HG02870 (cell line): ENCODE measurements at regions not wholly inside any gene's neighbourhood (a gene's known extent, or its start where the extent isn't known, plus 50 kb on each side); places are given as distances from the start of the nearest gene placed in this dataset.

Experiments
- ATAC-seq: cut with Tn5 transposase; IDR thresholded peaks from one replicate; pipeline ENCODE4 v1.9.1; 2021; ENCODE audit warnings: mild to moderate bottlenecking, moderate library complexity; ENCODE audit not compliant: unreplicated experiment

DNA sequence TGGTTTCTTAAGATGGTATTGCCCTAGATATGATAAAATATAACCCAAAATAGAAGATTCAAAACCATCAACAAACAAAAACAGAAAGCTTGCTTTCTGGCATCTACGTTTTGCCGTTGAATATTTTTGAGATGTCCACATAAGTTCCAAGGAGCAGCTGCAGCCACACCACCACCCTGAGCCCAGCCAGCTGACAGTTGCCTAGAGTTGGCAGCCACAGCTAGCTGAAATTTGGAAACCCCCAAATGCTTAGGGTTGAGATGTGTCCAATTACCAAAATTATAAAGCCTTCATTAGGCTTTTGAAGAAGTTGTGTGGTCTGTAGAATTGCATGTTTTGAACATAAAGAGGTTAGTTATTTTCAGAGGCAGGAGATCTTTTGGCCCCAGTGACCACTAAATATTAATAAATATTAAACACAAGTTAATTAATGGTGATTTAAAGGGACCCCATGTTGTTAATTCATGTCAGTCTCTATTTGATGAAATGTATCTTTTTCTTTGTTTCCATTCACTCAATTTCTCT, 118.1 kb upstream of the DTNA start:
- no peak for ATAC-seq

DNA sequence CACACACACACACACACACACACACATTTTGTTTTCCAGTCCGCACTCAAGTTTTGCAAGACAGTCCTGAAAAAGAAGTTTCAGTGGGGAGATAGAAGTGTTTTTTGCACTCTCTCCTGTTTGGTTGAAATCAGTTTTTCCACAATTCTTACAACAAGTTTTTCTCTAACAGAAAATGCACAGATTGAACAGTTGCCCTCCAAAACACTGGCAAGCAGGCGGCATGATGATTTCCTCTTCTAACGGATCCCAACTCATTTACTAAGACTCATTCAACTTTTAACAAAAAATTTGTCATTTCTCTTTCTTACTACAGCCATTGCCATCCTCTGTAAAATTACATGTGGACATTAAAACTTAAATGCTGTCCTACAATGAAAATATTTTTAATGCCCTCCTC, 117.6 kb upstream of the DTNA start:
- ATAC-seq = no peak

DNA sequence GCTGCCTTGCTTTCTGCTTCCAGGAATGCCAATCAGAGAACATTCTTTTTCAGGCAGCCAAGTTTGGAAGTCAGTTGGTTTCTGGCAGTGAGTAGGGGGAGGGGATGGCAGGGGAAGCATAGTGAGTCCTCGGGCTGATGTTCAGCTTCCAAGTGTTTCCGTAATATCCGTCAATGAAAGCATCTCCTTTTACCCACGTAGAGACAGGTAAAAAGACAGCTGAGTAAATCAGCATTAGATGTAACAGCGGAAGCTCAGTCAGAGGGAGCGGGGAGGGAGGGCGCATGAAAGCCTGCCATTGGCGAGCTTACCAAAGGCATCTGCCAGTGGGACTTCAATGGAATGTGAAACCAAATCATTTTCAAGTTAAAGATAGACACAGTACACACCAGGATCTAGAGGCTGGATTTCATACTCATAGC, 117.1 kb upstream of the DTNA start:
- no peak for ATAC-seq

DNA sequence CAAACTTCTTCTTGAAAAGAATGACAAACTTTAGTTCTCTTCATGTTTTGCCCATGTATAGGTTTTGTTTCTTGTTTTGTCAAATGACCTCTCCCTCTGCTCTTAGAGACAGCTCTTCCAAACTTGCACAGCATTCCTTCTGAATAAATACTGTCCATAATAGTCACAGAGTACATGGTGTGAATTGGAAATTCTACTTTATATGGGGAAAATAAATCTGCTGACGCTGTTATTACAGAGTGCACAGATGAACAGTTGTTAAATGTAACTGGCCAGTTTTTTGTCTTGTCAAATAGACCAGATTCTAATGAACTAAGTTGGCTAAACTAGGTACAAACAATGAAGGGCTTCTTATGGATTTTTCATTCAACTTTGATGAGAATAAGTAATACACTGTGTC, 115.8 kb upstream of the DTNA start:
- ATAC-seq = no peak

DNA sequence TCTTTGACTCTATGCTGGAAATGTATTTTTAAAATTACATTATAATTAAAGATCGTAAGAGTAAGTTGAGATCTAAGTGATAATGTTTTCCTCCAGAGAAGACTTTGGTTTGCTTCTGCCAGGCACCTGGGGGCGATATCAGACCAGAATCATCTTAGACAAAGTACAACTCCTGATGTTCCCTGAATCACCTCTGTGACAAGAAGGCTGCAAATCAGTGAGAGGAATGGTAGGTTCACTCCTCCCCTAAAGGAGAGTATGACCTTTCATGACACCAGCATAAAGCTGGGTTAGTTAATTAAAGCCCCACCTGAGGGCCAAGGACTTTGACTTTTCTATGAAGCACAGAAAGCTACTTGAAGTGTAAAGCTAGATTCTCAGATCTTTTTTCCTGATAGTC, 114.4 kb upstream of the DTNA start:
- ATAC-seq = no peak

DNA sequence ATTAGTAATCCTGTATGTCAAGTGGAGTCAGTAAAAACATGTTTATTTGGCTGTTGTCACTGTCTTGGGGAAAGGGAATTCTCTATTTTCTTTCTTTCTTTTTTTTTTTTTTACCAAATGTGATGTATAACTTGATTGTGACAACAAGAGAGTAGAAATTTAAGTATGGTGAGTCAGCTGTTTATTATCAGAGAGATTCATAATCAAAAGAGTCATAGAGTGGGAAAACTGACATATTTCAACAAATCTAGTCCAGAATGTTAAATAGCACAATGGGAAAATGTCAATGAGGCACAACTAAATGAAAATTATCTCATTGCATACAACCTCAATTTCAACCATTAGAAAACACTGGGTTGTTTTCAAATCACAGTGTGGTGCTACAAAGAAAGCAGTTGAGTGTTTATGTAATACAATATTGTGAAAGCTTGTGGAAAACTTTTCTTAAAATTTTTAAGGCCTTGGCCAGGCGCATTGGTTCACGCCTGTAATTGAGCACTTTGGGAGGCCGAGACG, 111.9 kb upstream of the DTNA start:
- ATAC-seq = no peak

DNA sequence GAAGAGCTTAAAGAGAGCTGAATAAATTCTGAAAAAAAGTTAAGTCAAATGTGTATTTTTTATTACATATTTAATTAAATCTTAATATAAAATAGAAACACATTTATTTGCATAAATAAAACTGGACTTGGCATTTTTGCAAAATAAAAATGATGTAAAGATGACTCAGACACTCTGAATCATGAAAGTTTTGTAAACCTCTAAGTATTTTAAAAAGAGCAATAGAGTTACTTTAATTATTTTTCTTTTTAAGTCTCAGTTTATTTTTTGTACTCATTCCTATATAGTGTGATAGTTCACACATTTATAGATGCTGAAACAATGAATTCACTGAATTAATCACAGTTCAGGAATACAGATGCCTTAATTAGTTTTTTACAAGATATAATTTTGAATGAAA, 109.9 kb upstream of the DTNA start:
- ATAC-seq = no peak

DNA sequence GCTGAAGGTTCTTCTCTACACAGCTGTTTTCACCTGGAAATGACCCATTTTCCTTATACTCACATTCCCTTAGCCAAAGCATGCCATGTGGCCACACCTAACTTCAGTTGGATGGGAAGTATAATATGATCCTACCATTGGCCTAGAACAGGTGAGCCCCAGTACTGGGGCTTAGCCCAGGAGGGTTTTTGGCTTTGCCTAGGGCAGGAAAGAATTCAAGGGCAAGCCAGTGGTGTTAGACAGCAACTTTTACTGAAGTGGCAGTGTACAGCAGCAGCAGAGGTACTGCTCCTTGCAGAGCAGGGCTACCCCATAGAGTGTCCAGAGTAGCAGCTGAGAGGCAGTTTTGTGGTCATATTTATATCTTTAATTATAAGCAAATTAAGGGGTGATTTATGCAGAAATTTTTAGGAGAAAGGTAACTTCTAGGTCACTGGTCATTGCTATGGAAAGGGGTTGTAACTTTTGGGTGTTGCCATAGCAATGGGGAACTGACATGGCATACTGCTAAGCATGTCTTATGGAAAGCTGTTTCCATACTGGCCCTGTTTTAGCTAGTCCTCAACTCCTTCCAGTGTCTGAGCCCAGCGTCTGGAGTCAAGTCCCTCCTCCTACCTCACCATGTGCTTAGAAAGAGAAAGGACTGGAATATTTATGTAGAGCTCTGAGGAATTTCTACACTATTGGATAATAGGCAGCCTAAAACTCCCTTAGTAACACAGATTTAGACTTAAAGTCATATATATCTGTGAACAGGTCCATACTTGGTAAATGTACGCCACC, 109.0 kb upstream of the DTNA start:
- ATAC-seq = no peak

DNA sequence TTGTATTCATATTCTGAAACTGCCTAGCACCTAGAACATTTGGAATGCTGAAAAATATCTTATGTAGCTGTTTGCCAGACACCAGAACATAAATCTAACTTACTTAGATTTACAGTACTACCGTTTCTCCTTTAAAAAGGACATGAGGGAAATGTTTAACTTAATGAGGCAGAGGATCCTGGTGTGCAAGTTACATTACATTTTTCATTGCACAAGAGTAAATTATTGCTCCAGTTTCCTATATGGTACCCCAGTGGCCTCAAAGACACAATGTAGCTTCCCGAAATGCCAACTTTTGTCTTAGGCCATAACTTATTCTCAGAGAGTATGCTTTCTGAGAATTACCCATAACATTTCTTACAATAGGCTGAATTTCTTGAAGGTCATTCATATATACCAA, 105.5 kb upstream of the DTNA start:
- no peak for ATAC-seq

DNA sequence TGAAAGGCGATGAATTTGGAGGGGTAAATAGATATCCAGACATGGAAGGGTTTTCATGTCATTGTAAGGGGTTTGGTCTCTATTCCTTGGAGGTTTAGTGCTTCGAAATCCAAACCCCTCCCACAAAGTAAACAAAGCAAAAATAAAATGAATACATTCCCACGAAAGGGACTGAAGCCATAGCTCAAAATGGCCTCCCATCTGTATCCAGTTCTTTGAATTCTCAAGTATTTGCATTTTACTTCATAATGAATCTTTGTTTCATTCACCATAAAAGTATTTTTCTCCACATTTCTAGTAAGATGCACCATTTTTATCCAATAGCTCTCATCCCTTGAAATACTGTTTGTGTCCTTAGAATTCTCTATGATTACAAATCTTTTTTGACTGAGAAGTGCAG, 103.2 kb upstream of the DTNA start:
- ATAC-seq = no peak

DNA sequence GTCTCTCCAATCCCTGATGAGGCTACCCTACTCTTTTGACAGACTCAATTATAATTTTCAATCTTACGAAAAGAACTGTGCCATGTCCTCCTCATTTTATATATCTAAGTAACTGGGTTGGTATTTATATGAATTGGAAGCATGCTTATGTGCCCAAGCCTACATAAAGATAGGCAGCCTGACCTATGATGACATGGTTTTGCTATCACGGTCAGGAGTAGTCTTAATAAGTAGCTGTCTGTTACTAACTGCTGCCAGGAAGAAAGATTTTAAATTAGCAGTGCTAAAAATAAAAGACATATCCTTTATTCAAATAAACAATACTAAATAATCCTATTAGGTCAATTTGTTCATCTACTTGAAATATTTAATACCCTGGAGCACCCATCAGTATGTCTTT, 102.0 kb upstream of the DTNA start:
- ATAC-seq = no peak

DNA sequence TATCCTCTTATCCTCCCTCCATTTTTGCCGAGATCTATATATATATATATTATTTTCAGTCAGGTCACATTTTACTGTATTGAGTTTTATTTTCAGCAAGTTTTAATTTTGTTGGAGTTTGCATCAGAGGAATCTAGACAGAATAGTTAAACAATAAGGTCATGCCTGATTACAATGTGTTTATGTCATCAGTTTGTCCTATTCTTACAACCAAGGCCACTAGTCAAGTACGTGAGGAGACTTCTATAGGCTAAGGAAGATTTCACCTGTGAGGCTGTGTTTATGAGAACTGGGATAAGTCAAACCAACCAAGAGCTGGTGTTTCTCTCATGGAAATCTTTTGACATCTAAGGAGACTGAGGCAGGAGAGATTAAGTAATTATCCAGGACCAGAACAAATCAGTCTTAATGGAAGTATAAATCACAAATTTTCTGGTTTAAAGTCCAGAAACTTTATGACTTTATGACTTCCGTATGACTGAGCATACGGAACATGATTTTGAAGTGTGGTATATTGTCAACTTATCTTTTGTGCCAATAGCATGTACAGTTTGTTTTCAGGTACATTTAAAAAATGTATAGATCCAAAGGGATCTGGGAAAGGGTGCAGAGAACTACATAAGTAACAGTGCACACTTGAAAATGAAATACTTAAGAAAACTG, 100.0 kb upstream of the DTNA start:
- no peak for ATAC-seq

DNA sequence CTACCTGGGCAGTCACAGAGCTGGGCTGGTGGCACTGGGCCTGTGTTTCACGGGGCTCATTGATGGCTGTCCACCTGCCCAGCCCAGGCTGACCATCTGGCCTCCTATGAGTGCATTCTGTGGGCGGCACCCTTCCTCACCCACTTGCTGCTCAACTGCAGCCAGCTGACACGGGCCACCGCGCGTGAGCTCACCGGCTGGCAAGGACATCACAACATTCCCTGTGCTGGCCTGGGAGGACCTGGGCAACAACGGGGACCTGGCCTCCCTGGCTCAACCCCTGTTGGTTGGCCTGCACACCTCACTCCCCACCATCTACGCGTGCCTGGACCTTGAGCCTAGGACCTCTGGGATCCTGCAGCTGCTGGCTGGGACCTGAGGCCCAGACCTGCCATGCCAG, 98.2 kb upstream of the DTNA start:
- no peak for ATAC-seq

DNA sequence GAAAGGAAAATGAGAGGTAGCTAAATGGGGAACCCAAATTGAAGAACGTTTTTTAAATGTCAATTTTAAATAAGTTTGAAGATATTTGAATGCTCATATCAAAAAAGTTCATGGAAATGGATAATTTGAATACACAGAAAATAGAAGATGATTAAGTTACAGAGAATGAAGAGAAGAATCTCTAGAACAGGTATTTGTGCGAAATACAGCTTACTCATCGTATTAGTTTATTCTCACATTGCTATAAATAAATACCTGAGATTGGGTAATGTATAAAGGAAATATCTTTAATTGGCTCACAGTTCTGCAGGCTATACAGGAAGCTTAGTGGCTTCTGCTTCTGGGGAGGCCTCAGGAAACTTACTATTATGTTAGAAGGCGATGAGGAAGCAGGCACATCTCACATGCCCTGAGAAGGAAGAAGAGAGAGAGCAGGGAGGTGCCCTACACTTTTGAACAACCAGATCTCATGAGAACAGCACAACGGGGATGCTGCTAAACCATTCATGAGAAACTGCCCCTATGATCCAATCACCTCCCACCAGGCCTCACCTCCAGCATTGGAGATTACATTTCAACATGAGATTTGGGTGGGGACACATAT, 89.7 kb upstream of the DTNA start:
- no peak for ATAC-seq

DNA sequence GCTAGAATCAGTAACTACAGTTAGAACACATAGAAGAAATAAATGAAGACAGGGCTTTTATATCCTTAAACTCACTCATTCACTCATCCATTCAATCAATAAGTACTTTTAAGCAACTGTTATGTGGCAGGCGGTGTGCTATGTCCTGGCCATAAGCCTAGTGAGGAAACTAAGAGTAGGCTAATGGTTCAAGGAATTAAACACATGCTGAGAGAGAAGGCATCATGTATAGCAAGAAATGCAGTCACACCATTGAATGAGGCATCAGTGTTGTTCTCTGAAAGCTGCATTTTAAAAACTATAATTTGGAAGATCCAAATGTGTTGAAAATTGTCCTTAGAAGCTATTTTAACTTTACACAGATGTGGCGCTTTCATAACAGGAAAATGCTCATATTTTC, 86.5 kb upstream of the DTNA start:
- no peak for ATAC-seq

DNA sequence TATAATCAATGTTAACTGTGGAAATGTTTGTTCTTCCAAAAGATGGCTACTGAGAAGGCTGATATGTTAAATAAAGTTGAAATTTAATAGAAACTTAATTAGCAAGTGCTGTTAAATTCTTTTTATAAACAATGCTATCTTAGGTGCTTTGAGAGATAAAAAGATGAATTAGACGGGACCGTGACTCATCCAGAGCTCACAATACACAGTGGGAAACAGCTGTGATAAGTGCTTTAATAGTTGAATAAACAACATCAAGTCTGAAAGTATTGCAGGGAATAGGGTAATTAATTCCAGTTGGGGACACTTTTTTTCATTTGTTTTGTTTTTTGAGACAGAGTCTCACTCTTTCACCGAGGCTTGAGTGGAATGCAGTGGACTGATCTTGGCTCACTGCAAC, 85.5 kb upstream of the DTNA start:
- ATAC-seq = no peak

DNA sequence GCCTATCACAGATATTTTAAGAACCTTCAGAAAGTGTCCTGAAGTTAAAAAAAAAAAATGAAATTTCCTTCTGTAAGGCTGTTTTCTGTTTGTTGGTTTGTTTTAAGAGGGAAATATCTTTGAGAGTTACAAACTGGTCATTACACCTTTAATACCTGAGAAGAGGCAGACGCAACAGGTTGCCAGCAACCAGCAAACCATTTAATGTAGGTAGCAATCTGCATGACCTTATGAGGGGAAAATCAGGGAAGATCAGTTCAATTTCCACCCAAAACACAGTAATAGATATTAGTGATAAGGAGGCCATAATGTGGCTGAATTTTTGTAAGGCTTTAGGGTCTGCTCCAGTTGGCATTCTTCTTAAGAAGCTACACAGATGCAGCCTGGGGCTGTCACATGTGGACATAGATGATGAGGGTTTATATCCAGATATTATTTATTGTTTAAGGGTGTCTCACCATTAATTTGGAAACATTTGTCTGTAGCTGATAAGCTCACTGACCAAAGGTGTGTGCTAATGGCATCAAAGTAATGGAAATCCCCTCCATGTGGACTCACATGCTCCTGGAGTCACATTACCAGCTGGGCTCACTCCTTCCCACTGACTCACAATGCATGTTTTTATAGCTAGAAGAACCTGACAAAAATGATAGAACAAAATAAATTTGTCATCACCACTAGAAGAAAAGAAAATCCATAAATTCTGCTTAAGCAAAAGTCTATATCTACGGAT, 83.5 kb upstream of the DTNA start:
- no peak for ATAC-seq

DNA sequence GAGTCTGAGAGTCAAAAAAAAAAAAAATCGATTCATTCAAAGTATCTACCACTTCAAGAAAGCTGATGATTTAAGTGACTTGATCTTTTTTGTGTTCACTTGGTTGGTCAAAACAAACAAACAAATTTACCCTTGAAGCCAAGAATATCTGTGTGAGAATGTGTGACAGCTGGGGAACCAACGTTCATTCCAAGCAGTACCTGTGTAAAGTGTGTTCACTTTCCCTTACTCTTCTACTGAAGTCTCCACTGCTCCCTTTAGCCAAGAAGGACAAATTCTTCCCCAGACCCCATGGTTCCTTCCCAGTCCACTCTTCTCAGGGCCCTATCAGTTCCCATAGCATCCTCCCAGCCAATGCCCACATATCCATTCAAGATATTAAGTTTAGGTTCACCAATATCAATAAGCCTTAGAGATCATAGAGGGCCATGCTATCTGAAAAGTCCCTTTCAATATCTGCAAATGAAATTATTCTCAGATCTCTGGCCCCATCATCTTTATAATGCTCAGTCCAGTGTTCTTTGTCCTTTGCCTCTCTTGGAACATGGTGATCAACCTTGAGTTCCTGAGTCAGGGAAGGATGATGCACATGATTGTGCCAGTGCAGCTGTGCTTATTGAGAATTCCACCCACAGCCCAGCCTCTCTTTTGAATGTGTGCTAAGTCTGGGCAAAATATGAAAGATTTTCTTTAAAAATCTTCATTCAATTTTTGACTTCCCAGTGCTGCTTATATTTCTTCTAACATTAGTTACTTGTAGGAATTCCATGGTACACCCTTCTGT, 82.8 kb upstream of the DTNA start:
- no peak for ATAC-seq

DNA sequence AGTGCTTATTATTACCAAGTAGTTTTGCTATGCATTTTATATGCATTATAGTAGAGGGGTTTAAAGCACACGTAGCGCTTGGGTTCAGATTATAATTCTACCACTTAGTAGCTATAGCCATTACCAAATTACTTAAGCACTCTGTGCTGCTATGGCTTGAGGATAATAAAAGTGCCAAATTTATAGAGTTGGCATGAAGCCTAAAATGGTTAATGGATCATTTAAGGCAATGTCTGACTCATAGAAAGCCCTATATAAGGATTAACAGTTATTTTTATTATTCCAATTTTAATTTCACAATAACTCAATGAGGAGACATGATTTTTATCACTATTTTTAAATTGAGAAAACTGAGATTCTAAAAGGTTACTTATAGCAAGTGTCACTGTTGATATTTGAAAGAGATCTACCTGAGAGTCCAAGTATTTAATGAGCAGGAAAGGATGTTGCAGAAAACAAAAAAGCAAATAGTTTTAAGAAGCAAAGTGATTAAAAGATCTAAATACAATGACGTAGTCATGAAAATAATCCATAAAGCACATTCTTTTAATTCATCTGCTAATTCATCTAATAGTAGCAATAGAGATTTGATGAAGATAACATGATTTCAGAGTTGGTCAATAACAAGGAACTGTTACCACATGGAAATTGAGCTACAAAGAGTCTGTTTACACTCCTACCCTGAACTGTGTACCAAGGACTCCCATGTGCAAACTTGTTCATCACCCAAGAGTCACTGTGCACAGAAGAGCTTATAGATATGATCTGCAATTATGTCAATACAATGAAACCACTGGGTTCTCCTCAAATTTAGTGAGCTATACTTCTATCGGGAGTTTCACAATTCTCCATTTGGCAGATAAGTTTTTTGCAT, 78.8 kb upstream of the DTNA start:
- no peak for ATAC-seq
